ENCODE measurements at regions not wholly inside any gene's neighbourhood (a gene's known extent, or its start where the extent isn't known, plus 50 kb on each side); places are given as distances from the start of the nearest gene placed in this dataset.

DNA sequence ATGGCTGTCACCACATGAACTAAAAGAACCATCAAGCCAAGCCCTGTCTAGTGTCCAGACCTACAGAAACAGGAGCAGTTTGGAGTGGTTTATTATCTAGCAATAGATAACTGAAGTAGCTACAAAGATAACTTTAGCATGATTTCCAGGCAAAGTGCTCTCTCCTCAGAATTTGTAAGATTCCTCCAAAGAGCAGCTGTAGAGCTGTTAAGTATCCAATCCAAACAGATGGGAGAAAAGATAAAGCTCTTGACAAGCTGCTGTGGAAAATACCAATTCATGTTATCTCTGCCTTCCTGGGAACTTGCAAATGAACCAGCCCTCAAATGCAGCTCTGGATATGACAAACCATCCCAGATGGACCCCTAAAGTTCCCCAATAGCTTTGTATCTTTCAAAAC is 78.9 kb upstream of the RESF1 start:
- TF ChIP-seq FOS (IDR thresholded peaks at IDR 0.05; ENCODE audit: borderline replicate concordance, insufficient read depth, low read length) (no peak), POLR2AphosphoS5 (IDR thresholded peaks at IDR 0.05; ENCODE audit: insufficient read depth, low read depth, low read length) (no peak), JUN (IDR thresholded peaks at IDR 0.05; ENCODE audit: borderline replicate concordance, insufficient read depth, insufficient read length, low read depth) (no peak), MYC (IDR thresholded peaks at IDR 0.05; ENCODE audit: low read depth, low read length) (no peak), CTCF (IDR thresholded peaks at IDR 0.05; ENCODE audit: extremely low read depth in 1 of 2, insufficient read depth in 1 of 2, low read depth in 1 of 2, low read length in 2 of 2) (no peak), POLR2A (IDR thresholded peaks at IDR 0.05; ENCODE audit: low read depth, low read length) (no peak), MAX (IDR thresholded peaks at IDR 0.05; ENCODE audit: insufficient read depth, insufficient read length) (no peak), GATA2 (IDR thresholded peaks at IDR 0.05; ENCODE audit: insufficient read depth, insufficient read length, low read depth, low read length) (no peak)
- no peak overlapping the region for H3K27ac ChIP-seq (ENCODE audit: insufficient read depth, low read depth, low read length)
- H3K4me1 ChIP-seq (ENCODE audit: control insufficient read depth, extremely low read depth, insufficient read depth, low read length): peaks cover 18% of the 10 kb centered on the region
- no peaks in the 10 kb centered on the region for H4K20me1 ChIP-seq (replicated peaks; ENCODE audit: control insufficient read depth, extremely low read depth, insufficient read depth, low read length)
- no TSS peak for BruUV-seq (replicated peaks)
- no peak overlapping the region for H3K4me2 ChIP-seq (ENCODE audit: insufficient read depth, low read length)
- CTCF ChIA-PET: interaction anchor here (0.8 kb wide), 1 partner anchor 16 kb away, joined by 4 read pairs; no protein-coding TSS in a partner anchor
- FAIRE-seq (no peak), DNase-seq (ENCODE audit: low read depth, low spot score) (peak; percentile 26)
- dilution Hi-C loops (cut with MboI; ENCODE audit: extremely low pct_ligation_motif_present, low sequenced_read_pairs) (no loop called here), intact Hi-C loops (cut with micrococcal nuclease) (no loop called here)
- no peaks in the 10 kb centered on the region for H3K36me3 ChIP-seq (ENCODE audit: control insufficient read depth in 2 of 2, extremely low read depth in 1 of 2, insufficient read depth in 2 of 2, low read length in 2 of 2)
- H3K9me1 ChIP-seq (replicated peaks; ENCODE audit: control insufficient read depth, extremely low read depth, insufficient read depth, low read length): no peaks in the 10 kb centered on the region
- no peak overlapping the region for H3K9ac ChIP-seq (replicated peaks; ENCODE audit: extremely low read depth, insufficient read depth, low read length)
- POLR2A ChIA-PET: no interaction called here
- H3K79me2 ChIP-seq (ENCODE audit: control insufficient read depth, insufficient read depth, low read length): no peaks in the 10 kb centered on the region
- no peak overlapping the region for H3K4me3 ChIP-seq (replicated peaks in 1 of 3; ENCODE audit: insufficient read depth in 1 of 3, low read depth in 1 of 3, low read length in 3 of 3)
- H3K27me3 ChIP-seq (ENCODE audit: control insufficient read depth in 2 of 2, insufficient read depth in 2 of 2, low read length in 2 of 2): no peaks in the 10 kb centered on the region
- no peaks in the 10 kb centered on the region for H3K9me3 ChIP-seq (replicated peaks; ENCODE audit: control insufficient read depth, insufficient read depth, low read length)
- no peak overlapping the region for H2AFZ ChIP-seq (ENCODE audit: low read depth, low read length)

Measured in endothelial cell of umbilical vein (primary cell).